A673 (cell line): ENCODE measurements at regions not wholly inside any gene's neighbourhood (a gene's known extent, or its start where the extent isn't known, plus 50 kb on each side); places are given as distances from the start of the nearest gene placed in this dataset.

Experiments used
- BruUV-seq: library from RNA; stranded (reverse); fragments of 400-500 nt; replicated peaks from 2 replicates; lab custom pipeline; 2021; lab: Mats Ljungman, UMichigan
- CTCF ChIA-PET: fragments of 300-600 bp; sonication (Branson Sonifier 250); formaldehyde crosslinking; loops from one replicate; lab custom pipeline; 2022; ENCODE audit warnings: antibody characterized with exemption; lab: Charles Lee
- POLR2A ChIA-PET: fragments of 300-600 bp; sonication (Branson Sonifier 250); formaldehyde crosslinking; loops from one replicate; lab custom pipeline; 2022; ENCODE audit warnings: antibody characterized with exemption; ENCODE audit not compliant: low non-redundant PET; lab: Charles Lee
- DNase-seq: peaks from one replicate; pipeline ENCODE4 v3.0.0-alpha.2; 2015; ENCODE audit warnings: low spot score
- H3K27ac ChIP-seq: fragments of 200-600 bp; sonication (generic); 2 replicates; pipeline ENCODE4 v1.5.1; 2016; ENCODE audit warnings: mixed run types, low read depth, mild to moderate bottlenecking, mixed read lengths, antibody characterized with exemption, low read length; ENCODE audit not compliant: poor library complexity, severe bottlenecking
- H3K27me3 ChIP-seq: fragments of 200-600 bp; sonication (generic); replicated peaks from 2 replicates; pipeline ENCODE4 v1.6.1; 2017; ENCODE audit warnings: mixed run types, low read depth, mild to moderate bottlenecking, mixed read lengths, antibody characterized with exemption, low read length; ENCODE audit not compliant: insufficient read depth, poor library complexity
- H3K36me3 ChIP-seq: fragments of 200-600 bp; sonication (generic); 2 replicates; pipeline ENCODE4 v1.6.1; 2016; ENCODE audit warnings: mixed run types, mild to moderate bottlenecking, mixed read lengths, antibody characterized with exemption, low read length; ENCODE audit not compliant: insufficient read depth, poor library complexity, severe bottlenecking
- H3K4me1 ChIP-seq: fragments of 200-600 bp; sonication (generic); 2 replicates; pipeline ENCODE4 v1.6.1; 2017; ENCODE audit warnings: mixed run types, mild to moderate bottlenecking, mixed read lengths, antibody characterized with exemption, low read length; ENCODE audit not compliant: insufficient read depth, poor library complexity, severe bottlenecking
- H3K4me3 ChIP-seq: fragments of 200-600 bp; sonication (generic); 2 replicates; pipeline ENCODE4 v1.5.1; 2016; ENCODE audit warnings: low read depth, mixed run types, mild to moderate bottlenecking, mixed read lengths, low read length; ENCODE audit not compliant: poor library complexity, severe bottlenecking
- H3K9me3 ChIP-seq: fragments of 200-600 bp; sonication (generic); 2 replicates; pipeline ENCODE4 v1.6.1; 2016; ENCODE audit warnings: mixed run types, low read depth, mild to moderate bottlenecking, mixed read lengths, antibody characterized with exemption, low read length; ENCODE audit not compliant: poor library complexity, severe bottlenecking
- EZH2 ChIP-seq: fragments of 200-600 bp; sonication (generic); IDR thresholded peaks from 2 replicates; pipeline ENCODE4 v1.6.1; 2017; ENCODE audit warnings: borderline replicate concordance, low read depth, mild to moderate bottlenecking, mixed read lengths, antibody characterized with exemption, low read length; ENCODE audit not compliant: poor library complexity, severe bottlenecking
- intact Hi-C: fragments of 100-400 bp; cut with micrococcal nuclease; formaldehyde crosslinking; loops from one replicate; pipeline ENCODE4 v1.10.0; 2022; ENCODE audit not compliant: unreplicated experiment
- TF ChIP-seq, protein P1 (sequence below): fragments of 300-800, 200-600 bp; sonication (generic); conservative IDR thresholded peaks from 2 replicates; pipeline ENCODE4 v1.5.1; 2017; ENCODE audit warnings: low read depth, mild to moderate bottlenecking, antibody characterized with exemption, low read length, moderate library complexity, mixed read lengths

DNA sequence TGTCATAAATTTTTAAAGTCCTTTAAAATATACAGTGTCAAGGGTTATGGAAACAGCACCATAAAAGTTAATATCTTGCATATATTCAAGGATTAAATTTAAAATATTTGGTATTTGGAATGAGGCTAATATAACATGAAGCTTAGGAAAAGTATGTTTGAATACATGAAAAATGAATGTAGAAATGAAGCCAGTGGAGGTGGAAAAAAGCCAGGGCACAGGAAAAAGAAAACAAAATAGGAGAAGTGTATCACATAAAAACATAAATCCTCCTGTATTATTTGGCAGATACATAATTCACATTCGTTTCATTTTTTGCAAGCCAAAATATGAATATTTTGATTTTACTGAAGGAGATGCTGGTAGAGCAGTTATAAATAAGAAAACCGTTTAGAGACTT is 587.0 kb upstream of the ZNF608 start:
- no TSS peak for BruUV-seq
- Histone ChIP-seq H3K27me3 (peaks cover 3% of the 10 kb centered on the region), H3K4me3 (no peak overlapping the region), H3K36me3 (no peaks in the 10 kb centered on the region), H3K4me1 (no peaks in the 10 kb centered on the region), H3K9me3 (no peaks in the 10 kb centered on the region), H3K27ac (no peak overlapping the region)
- intact Hi-C loops, result no loop called here
- ChIA-PET CTCF (no interaction called here), POLR2A (no interaction called here)
- no peak for TF ChIP-seq EZH2
- TF ChIP-seq, protein P1, sequence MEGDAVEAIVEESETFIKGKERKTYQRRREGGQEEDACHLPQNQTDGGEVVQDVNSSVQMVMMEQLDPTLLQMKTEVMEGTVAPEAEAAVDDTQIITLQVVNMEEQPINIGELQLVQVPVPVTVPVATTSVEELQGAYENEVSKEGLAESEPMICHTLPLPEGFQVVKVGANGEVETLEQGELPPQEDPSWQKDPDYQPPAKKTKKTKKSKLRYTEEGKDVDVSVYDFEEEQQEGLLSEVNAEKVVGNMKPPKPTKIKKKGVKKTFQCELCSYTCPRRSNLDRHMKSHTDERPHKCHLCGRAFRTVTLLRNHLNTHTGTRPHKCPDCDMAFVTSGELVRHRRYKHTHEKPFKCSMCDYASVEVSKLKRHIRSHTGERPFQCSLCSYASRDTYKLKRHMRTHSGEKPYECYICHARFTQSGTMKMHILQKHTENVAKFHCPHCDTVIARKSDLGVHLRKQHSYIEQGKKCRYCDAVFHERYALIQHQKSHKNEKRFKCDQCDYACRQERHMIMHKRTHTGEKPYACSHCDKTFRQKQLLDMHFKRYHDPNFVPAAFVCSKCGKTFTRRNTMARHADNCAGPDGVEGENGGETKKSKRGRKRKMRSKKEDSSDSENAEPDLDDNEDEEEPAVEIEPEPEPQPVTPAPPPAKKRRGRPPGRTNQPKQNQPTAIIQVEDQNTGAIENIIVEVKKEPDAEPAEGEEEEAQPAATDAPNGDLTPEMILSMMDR, result no peak
- no peak for DNase-seq

DNA sequence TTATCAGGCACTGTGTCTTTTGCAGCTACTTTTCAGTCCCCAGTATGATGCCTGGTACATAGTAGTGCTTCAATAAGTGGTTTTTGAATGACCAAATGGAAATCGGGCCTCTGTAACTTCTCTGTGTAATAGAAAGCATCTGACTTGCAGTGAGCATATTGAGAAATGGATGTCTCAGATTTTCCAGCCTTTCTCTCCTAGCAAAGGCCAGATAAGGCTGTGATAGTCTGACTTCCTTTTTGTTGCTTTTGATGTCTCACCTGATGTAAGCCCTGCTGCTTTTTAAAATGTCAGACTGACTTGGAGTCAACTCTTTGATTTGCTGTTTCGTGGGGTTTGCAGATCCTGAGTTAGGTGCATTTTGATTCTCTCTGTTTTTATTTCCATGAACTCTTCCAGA is 590.0 kb upstream of the ZNF608 start:
- BruUV-seq, result no TSS peak
- no peaks in the 10 kb centered on the region for H3K9me3 ChIP-seq
- no peak overlapping the region for H3K4me3 ChIP-seq
- no peaks in the 10 kb centered on the region for H3K36me3 ChIP-seq
- TF ChIP-seq EZH2, result no peak
- TF ChIP-seq, protein P1, result no peak
- DNase-seq, result no peak
- H3K4me1 ChIP-seq, result no peaks in the 10 kb centered on the region
- H3K27ac ChIP-seq, result no peak overlapping the region
- intact Hi-C loops, result no loop called here
- POLR2A ChIA-PET, result no interaction called here
- CTCF ChIA-PET, result no interaction called here
- H3K27me3 ChIP-seq, result peaks cover 3% of the 10 kb centered on the region

DNA sequence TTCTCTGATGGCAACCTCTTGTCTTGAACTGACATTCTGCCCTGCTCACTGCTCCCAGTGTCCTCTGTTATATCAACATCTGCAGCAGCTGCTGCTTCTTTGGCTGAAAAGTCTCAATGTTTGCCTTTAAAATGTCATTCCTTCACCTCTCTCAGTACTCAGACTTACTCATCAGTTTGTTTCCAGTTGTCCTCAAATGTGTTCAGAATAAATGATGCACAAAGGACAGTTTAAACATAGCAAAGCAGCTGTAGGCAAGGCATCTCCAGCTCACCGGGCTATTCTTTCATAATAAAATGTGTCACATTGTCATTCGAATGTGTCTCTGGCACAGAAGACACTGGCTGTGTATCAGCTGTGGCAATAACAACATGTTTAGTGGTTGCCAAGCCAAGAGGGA is 590.9 kb upstream of the ZNF608 start:
- ChIA-PET CTCF (no interaction called here), POLR2A (no interaction called here)
- Histone ChIP-seq H3K9me3 (no peaks in the 10 kb centered on the region), H3K27ac (no peak overlapping the region), H3K27me3 (peaks cover 3% of the 10 kb centered on the region), H3K4me3 (no peak overlapping the region), H3K4me1 (no peaks in the 10 kb centered on the region), H3K36me3 (no peaks in the 10 kb centered on the region)
- DNase-seq, result no peak
- no TSS peak for BruUV-seq
- intact Hi-C loops, result no loop called here
- TF ChIP-seq, protein P1, result no peak
- TF ChIP-seq EZH2, result no peak
